K562 (cell line): ENCODE measurements at regions not wholly inside any gene's neighbourhood (a gene's known extent, or its start where the extent isn't known, plus 50 kb on each side); places are given as distances from the start of the nearest gene placed in this dataset.

Experiments used
- ATAC-seq: fragments of 200-7000 bp; cut with Tn5 transposase; 3 replicates; pipeline ENCODE4 v1.9.1; 2020; ENCODE audit warnings: moderate library complexity
- BruUV-seq: library from RNA; stranded (reverse); fragments of 400-500 nt; replicated peaks from 2 replicates; lab custom pipeline; 2021; lab: Mats Ljungman, UMichigan
- CTCF ChIA-PET: fragments of 300-600 bp; formaldehyde crosslinking; extraction: SDS; loops from one replicate; lab custom pipeline; 2021; ENCODE audit warnings: low intra/inter-chr PET ratio; lab: Yijun Ruan, JAX
- POLR2A ChIA-PET: fragments of 300-600, 350-650 bp; sonication (Branson Sonifier 250); formaldehyde crosslinking; extraction: SDS; loops from one replicate; lab custom pipeline; 2021; ENCODE audit warnings: antibody characterized with exemption, inconsistent platforms; lab: Yijun Ruan, JAX
- DNase-seq, 4 experiments: peaks; one replicate each; pipeline versions ENCODE4 v3.0.0 to v3.0.0-alpha.2; 2011 to 2018; ENCODE audit warnings: low spot score in 3 of 4, mixed read lengths in 3 of 4; ENCODE audit errors: extremely low read depth in 1 of 4
- FAIRE-seq: peaks from 2 replicates; lab custom pipeline; 2011; peaks lifted over from hg19 to GRCh38; lab: Jason Lieb, UNC
- H2AFZ ChIP-seq: 2 replicates; pipeline ENCODE4 v1.6.0; 2011; ENCODE audit warnings: low read depth, low read length, control low read depth, inconsistent platforms
- H3K27ac ChIP-seq: fragments of 200-600 bp; 3 replicates; pipeline ENCODE4 v1.8.0; 2011; ENCODE audit warnings: low read depth, mild to moderate bottlenecking, control low read depth, inconsistent platforms, low read length, moderate library complexity, mixed read lengths; ENCODE audit errors: extremely low read depth
- H3K27me3 ChIP-seq, 2 experiments: fragments of 300-600 bp in 1 of 2; 2 replicates in 1 of 2; 3 replicates in 1 of 2; pipeline versions ENCODE4 v1.6.0 to v1.8.0; 2011; ENCODE audit warnings: inconsistent platforms in 2 of 2, low read length in 2 of 2, mild to moderate bottlenecking in 1 of 2, mixed read lengths in 1 of 2, moderate library complexity in 1 of 2; ENCODE audit not compliant: control insufficient read depth in 2 of 2, insufficient read depth in 2 of 2
- H3K36me3 ChIP-seq: fragments of 300-600 bp; 3 replicates; pipeline ENCODE4 v1.8.0; 2011; ENCODE audit warnings: mild to moderate bottlenecking, low read length, inconsistent platforms; ENCODE audit not compliant: control insufficient read depth, insufficient read depth
- H3K4me1 ChIP-seq, 2 experiments: fragments of 200-600 bp in 1 of 2; replicated peaks in 1 of 2; 2 replicates in 1 of 2; 3 replicates in 1 of 2; pipeline versions ENCODE4 v1.5.1 to v1.8.0; 2011; ENCODE audit warnings: inconsistent platforms in 2 of 2, low read length in 2 of 2, mild to moderate bottlenecking in 1 of 2, mixed read lengths in 1 of 2, moderate library complexity in 1 of 2; ENCODE audit not compliant: control insufficient read depth in 2 of 2, insufficient read depth in 2 of 2
- H3K4me2 ChIP-seq: 2 replicates; pipeline ENCODE4 v1.6.1; 2011; ENCODE audit warnings: low read length, control low read depth, inconsistent platforms, mixed read lengths; ENCODE audit not compliant: insufficient read depth
- H3K4me3 ChIP-seq: fragments of 200-600 bp; sonication (generic), shearing (Covaris generic); 2 replicates; pipeline ENCODE4 v1.5.1; 2016; ENCODE audit warnings: control low read depth, inconsistent platforms
- H3K79me2 ChIP-seq: fragments of 200-600 bp; 3 replicates; pipeline ENCODE4 v1.8.0; 2011; ENCODE audit warnings: low read length, inconsistent platforms; ENCODE audit not compliant: control insufficient read depth, insufficient read depth
- H3K9ac ChIP-seq, 2 experiments: 2 replicates each; pipeline versions ENCODE4 v1.6.0 to v1.6.1; 2011; ENCODE audit warnings: low read depth in 2 of 2, low read length in 2 of 2, control low read depth in 1 of 2, inconsistent platforms in 1 of 2, mild to moderate bottlenecking in 1 of 2, mixed read lengths in 1 of 2; ENCODE audit not compliant: insufficient read depth in 1 of 2
- H3K9me1 ChIP-seq: one replicate; pipeline ENCODE4 v1.6.0; 2011; ENCODE audit warnings: inconsistent platforms, mild to moderate bottlenecking, low read length, moderate library complexity; ENCODE audit not compliant: control insufficient read depth, insufficient read depth
- H3K9me3 ChIP-seq: replicated peaks from 2 replicates; pipeline ENCODE4 v1.5.1; 2011; ENCODE audit warnings: low read depth, low read length, inconsistent platforms; ENCODE audit not compliant: control insufficient read depth, insufficient read depth
- H4K20me1 ChIP-seq: replicated peaks from 2 replicates; pipeline ENCODE4 v1.6.1; 2011; ENCODE audit warnings: low read length, inconsistent platforms, mixed read lengths; ENCODE audit not compliant: control insufficient read depth, insufficient read depth
- FIP1L1 ChIP-seq: fragments of 200-400 bp; formaldehyde crosslinking; IDR thresholded peaks from 2 replicates; pipeline ENCODE4 v1.6.1; 2018; ENCODE audit warnings: mild to moderate bottlenecking, low read depth, low read length; ENCODE audit not compliant: poor library complexity, severe bottlenecking
- NFXL1 ChIP-seq: fragments of 450-650 bp; formaldehyde crosslinking; IDR thresholded peaks from 2 replicates; pipeline ENCODE4 v1.4.0; 2021; ENCODE audit warnings: mild to moderate bottlenecking
- PTBP1 ChIP-seq: fragments of 200-400 bp; formaldehyde crosslinking; IDR thresholded peaks from 2 replicates; pipeline ENCODE4 v1.6.1; 2017; ENCODE audit warnings: low read depth, low read length
- SMARCC2 ChIP-seq: fragments of 450-650 bp; IDR thresholded peaks from 2 replicates; pipeline ENCODE4 v1.6.1; 2017; ENCODE audit warnings: antibody characterized with exemption, moderate library complexity, mild to moderate bottlenecking, low read depth
- WGBS: fragments of 100-300 bp; shearing (Covaris generic); methylation state at CpG from one replicate; pipeline ENCODE4 v1.1.6; 2016; ENCODE audit warnings: low coverage, mixed read lengths; ENCODE audit not compliant: insufficient coverage; ENCODE audit errors: missing lambda C conversion rate; 5-methylcytosine and 5-hydroxymethylcytosine counted together
- in situ Hi-C: fragments of 300-500 bp; cut with MboI; formaldehyde crosslinking; loops from 4 replicates; pipeline ENCODE4 v1.15.0; 2018; ENCODE audit warnings: inconsistent platforms, mixed read lengths
- intact Hi-C: fragments of 100-400 bp; cut with micrococcal nuclease; formaldehyde crosslinking; loops from 2 replicates; pipeline ENCODE4 v1.14.2; 2022
- TF ChIP-seq, protein P1 (sequence below): fragments of 250-450 bp; sonication (Bioruptor Pico); IDR thresholded peaks from 2 replicates; pipeline ENCODE4 v1.9.0; 2021; ENCODE audit warnings: mild to moderate bottlenecking, inconsistent platforms
- TF ChIP-seq, protein P2 (sequence below): fragments of 450-650 bp; IDR thresholded peaks from 2 replicates; pipeline ENCODE4 v1.6.1; 2018; ENCODE audit not compliant: partially characterized antibody

DNA sequence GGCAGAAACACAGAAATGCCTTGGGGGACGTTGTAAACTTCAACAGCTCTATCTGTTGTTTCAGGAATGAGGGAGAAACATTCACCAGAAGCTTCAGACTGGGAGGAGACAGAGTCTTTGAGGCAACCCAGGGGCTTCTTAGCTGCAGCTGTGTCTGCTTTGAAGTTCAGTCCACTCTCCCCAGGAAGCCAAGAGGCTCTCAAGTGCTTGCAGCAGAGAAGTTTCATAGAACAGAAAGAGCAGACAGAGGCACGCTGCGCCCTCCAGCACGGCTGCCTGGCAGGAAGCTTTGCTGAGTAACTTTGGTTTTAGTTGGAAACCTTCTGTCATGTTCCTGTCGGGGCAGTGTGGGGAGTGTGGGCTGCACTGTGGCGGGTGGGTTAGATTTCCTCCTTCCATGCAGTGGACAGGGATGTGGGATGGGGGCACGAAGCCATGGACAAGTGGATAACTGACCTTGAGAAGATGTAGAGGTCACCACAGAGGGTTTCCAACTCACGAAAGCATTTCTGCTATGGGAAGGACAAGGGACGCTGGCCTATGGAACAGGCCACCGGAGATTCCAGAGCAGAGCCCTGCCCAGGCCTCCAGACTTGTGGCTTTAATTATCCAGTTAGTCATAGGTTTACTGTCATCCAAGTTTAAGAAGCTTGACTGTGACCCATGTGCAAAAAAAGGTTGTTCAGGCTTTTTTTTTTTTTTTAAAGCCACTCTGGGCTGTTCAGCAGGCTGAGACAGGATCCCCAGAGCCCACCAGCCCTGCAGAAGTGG, 107.7 kb downstream of the ARF6 start (continued):
- TF ChIP-seq NFXL1 (CRISPR knock-in tag) (no peak), FIP1L1 (no peak), PTBP1 (no peak), SMARCC2 (no peak)
- TF ChIP-seq, protein P1, sequence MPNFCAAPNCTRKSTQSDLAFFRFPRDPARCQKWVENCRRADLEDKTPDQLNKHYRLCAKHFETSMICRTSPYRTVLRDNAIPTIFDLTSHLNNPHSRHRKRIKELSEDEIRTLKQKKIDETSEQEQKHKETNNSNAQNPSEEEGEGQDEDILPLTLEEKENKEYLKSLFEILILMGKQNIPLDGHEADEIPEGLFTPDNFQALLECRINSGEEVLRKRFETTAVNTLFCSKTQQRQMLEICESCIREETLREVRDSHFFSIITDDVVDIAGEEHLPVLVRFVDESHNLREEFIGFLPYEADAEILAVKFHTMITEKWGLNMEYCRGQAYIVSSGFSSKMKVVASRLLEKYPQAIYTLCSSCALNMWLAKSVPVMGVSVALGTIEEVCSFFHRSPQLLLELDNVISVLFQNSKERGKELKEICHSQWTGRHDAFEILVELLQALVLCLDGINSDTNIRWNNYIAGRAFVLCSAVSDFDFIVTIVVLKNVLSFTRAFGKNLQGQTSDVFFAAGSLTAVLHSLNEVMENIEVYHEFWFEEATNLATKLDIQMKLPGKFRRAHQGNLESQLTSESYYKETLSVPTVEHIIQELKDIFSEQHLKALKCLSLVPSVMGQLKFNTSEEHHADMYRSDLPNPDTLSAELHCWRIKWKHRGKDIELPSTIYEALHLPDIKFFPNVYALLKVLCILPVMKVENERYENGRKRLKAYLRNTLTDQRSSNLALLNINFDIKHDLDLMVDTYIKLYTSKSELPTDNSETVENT (CRISPR knock-in tag): no peak
- TF ChIP-seq, all 486 proteins: peak for 7

DNA sequence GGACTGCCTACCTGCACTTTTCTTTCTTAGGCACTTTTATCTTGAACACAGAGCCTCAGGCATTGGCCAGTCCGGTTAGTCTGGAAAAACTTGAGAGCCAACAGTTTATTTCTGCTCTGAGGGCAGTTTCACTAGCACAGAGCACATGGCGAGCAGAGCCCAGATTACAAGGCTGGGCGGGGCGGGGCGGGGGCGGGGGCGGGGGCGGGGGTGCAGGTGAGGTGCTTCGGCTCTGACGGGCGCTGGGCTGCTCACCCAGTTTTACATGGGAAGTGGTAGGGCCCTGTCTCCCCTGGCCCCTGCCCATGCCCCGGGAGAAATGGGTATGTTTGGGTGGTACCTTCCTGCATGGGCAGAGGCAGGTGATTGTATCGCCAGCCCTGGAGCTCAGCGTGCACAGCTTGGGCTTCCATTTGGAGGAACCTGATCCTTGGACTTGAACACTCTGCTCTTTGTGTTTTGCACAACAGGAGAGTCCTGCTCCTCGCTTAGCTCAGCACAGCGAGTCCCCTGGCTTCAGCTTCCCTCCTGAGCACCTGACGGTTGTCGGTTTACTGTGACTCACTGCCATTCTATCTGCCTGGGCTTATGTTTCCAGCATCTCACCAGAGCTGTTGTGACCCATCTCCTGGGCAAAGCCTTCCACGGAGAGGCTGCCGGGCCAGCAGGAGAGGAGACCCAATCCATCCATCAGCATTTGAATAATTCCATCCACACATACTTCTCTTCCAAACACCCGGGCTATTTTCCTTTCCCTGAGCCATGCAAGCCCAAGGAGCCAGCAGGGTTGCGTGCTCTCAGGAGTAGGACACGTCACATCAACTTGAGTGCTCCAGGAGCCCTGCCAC, 108.5 kb downstream of the ARF6 start:
- FAIRE-seq (peak; percentile 73), DNase-seq (peak; percentile 58 to 71 (median 65)), ATAC-seq (peak; percentile 59)
- intact Hi-C loops (loop anchor here (2.0 to 5.0 kb wide), 2 partner anchors 61 to 109 kb away; partner anchors contain the start of gene ARF6), in situ Hi-C loops (no loop called here)
- no TSS peak for BruUV-seq
- Histone ChIP-seq H3K79me2 (peaks cover 13% of the 10 kb centered on the region; the same call in 2 of the 3 replicates), H2AFZ (peak overlapping the region; percentile 85), H4K20me1 (no peaks in the 10 kb centered on the region), H3K4me2 (peak overlapping the region; percentile 82), H3K9me1 (no peaks in the 10 kb centered on the region), H3K9me3 (no peaks in the 10 kb centered on the region), H3K27me3 (no peaks in the 10 kb centered on the region), H3K4me3 (peak overlapping the region; percentile 4; the same call in 1 of the 2 replicates), H3K4me1 (peaks cover 47 to 48% of the 10 kb centered on the region in 2 experiments), H3K27ac (peak overlapping the region; percentile 92), H3K9ac (peak overlapping the region; percentile 72 to 75; a peak in 3 of 4 replicates), H3K36me3 (no peaks in the 10 kb centered on the region)
- WGBS: 7% methylated on average over 18 of the region's 23 CpGs
- POLR2A ChIA-PET: interaction anchor here (0.6 to 1.7 kb wide), 5 partner anchors 9 to 63 kb away, joined by 3 to 5 read pairs (median 3); no protein-coding TSS in a partner anchor
- CTCF ChIA-PET: no interaction called here
- TF ChIP-seq, protein P2, sequence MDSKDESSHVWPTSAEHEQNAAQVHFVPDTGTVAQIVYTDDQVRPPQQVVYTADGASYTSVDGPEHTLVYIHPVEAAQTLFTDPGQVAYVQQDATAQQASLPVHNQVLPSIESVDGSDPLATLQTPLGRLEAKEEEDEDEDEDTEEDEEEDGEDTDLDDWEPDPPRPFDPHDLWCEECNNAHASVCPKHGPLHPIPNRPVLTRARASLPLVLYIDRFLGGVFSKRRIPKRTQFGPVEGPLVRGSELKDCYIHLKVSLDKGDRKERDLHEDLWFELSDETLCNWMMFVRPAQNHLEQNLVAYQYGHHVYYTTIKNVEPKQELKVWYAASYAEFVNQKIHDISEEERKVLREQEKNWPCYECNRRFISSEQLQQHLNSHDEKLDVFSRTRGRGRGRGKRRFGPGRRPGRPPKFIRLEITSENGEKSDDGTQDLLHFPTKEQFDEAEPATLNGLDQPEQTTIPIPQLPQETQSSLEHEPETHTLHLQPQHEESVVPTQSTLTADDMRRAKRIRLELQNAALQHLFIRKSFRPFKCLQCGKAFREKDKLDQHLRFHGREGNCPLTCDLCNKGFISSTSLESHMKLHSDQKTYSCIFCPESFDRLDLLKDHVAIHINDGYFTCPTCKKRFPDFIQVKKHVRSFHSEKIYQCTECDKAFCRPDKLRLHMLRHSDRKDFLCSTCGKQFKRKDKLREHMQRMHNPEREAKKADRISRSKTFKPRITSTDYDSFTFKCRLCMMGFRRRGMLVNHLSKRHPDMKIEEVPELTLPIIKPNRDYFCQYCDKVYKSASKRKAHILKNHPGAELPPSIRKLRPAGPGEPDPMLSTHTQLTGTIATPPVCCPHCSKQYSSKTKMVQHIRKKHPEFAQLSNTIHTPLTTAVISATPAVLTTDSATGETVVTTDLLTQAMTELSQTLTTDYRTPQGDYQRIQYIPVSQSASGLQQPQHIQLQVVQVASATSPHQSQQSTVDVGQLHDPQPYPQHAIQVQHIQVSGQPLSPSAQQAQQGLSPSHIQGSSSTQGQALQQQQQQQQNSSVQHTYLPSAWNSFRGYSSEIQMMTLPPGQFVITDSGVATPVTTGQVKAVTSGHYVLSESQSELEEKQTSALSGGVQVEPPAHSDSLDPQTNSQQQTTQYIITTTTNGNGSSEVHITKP: peak; percentile 38
